Ovary (tissue), 7 donors: ENCODE measurements at regions not wholly inside any gene's neighbourhood (a gene's known extent, or its start where the extent isn't known, plus 50 kb on each side); places are given as distances from the start of the nearest gene placed in this dataset.

Experiments
- DNase-seq, 5 donors: peaks; one replicate each; pipeline ENCODE4 v3.0.0-alpha.2; 2019 to 2020
- H3K27ac ChIP-seq, 2 donors: fragments of 200-600 bp; one replicate each; pipeline versions ENCODE4 v1.5.1 to v1.8.0; 2019 to 2022
- H3K27me3 ChIP-seq: fragments of 200-600 bp; one replicate; pipeline ENCODE4 v1.8.0; 2022
- H3K36me3 ChIP-seq: fragments of 200-600 bp; sonication (generic); one replicate; pipeline ENCODE4 v1.5.1; 2019
- H3K4me1 ChIP-seq: one replicate; pipeline ENCODE4 v1.8.1; 2013; ENCODE audit warnings: mild to moderate bottlenecking, moderate library complexity; ENCODE audit not compliant: insufficient read depth
- H3K4me3 ChIP-seq: fragments of 200-600 bp; sonication (generic); one replicate; pipeline ENCODE4 v1.5.1; 2017
- H3K9me3 ChIP-seq, 2 donors: fragments of 200-600 bp in 1 of 2; sonication (generic) in 1 of 2; one replicate each; pipeline versions ENCODE4 v1.5.1 to v1.8.1; 2013 to 2019; ENCODE audit warnings: mild to moderate bottlenecking in 1 of 2, moderate library complexity in 1 of 2
- EP300 ChIP-seq: sonication (generic); formaldehyde crosslinking; IDR thresholded peaks from one replicate; pipeline ENCODE4 v1.6.1; 2017; ENCODE audit warnings: antibody characterized with exemption
- POLR2A ChIP-seq: fragments of 450-650 bp; IDR thresholded peaks from one replicate; pipeline ENCODE4 v1.6.1; 2017; ENCODE audit warnings: antibody characterized with exemption, mild to moderate bottlenecking, moderate library complexity
- WGBS, 3 donors: extraction: QIAGEN DNeasy Blood & Tissue Kit in 1 of 3; methylation state at CpG; one replicate each; pipeline versions ENCODE4 v1.1.5 to v1.1.7; 2013 to 2017; 5-methylcytosine and 5-hydroxymethylcytosine counted together
- intact Hi-C, 4 donors: fragments of 100-400 bp; cut with DNase I; formaldehyde crosslinking; loops; one replicate each; pipeline versions ENCODE4 v1.11.0 to v1.15.1; 2022 to 2023
- TF ChIP-seq, protein P1 (sequence below), 3 donors: fragments of 450-650 bp in 2 of 3; fragments of 200-600 bp in 1 of 3; IDR thresholded peaks; one replicate each; pipeline versions ENCODE4 v1.5.1 to v1.8.0; 2016 to 2022; ENCODE audit warnings: antibody characterized with exemption in 3 of 3, mild to moderate bottlenecking in 1 of 3
- donor health status: DM: no; HTN: no; CAD: no; lungs with moderate emphysema.
- donor health status: DM: no; HTN: no; CAD: no.
- donor health status: Bipolar disorder and iron deficiency.
- donor health status: DM: no; HTN: no; CAD: no.
- donor health status: DM: yes; HTN: yes; CAD: no.

DNA sequence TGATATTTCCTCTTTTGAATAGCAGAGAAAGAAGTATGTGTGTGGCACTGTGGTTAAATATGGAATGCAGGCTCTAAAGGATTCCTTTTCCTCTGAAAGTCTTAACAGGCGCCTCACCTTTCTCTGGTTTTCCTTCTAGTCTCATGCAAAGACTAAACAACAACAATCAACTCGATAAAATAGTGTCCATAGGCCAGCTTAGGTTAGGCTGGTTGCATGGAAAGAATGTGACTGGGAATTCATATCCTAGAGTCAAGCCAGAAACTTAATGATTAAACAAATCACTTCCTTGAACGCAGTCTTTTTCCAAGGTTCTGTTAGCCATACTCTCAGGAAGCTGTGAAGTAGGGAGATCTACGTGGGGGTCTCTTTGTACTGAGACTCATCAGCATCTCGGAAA is 800.8 kb upstream of the ID2 start:
- intact Hi-C loops: no loop called here
- no peaks in the 10 kb centered on the region for H3K36me3 ChIP-seq
- no peak overlapping the region for H3K27ac ChIP-seq
- no peaks in the 10 kb centered on the region for H3K27me3 ChIP-seq
- WGBS, 3 donors: 10 to 20% (median 14%) methylated on average over 5 of the region's 5 CpGs
- no peaks in the 10 kb centered on the region for H3K4me1 ChIP-seq
- DNase-seq: no peak
- TF ChIP-seq, protein P1, sequence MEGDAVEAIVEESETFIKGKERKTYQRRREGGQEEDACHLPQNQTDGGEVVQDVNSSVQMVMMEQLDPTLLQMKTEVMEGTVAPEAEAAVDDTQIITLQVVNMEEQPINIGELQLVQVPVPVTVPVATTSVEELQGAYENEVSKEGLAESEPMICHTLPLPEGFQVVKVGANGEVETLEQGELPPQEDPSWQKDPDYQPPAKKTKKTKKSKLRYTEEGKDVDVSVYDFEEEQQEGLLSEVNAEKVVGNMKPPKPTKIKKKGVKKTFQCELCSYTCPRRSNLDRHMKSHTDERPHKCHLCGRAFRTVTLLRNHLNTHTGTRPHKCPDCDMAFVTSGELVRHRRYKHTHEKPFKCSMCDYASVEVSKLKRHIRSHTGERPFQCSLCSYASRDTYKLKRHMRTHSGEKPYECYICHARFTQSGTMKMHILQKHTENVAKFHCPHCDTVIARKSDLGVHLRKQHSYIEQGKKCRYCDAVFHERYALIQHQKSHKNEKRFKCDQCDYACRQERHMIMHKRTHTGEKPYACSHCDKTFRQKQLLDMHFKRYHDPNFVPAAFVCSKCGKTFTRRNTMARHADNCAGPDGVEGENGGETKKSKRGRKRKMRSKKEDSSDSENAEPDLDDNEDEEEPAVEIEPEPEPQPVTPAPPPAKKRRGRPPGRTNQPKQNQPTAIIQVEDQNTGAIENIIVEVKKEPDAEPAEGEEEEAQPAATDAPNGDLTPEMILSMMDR (IDR thresholded peaks at IDR 0.05): no peak
- TF ChIP-seq POLR2A (no peak), EP300 (no peak)
- no peaks in the 10 kb centered on the region for H3K9me3 ChIP-seq
- H3K4me3 ChIP-seq: no peak overlapping the region

DNA sequence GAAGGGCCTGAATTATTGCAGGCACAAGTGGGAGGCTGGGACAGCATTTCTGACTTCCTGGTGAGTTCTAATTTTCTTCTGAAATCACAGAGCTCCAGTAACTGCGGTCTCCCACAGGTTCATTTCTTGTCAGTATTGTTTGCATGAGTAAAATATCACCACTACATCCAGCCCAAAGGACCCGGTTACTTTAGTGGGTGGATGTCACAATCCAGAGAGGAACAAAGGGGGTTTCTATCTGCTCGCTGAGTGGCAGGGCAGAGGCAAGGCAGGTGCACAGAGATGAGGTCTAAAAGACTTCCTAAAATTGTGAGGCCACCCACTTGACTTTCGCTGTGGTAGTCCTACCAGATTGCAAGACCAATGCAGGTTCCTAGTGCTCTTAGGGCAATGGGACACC is 800.4 kb upstream of the ID2 start:
- no peaks in the 10 kb centered on the region for H3K4me1 ChIP-seq
- TF ChIP-seq POLR2A (no peak), EP300 (no peak)
- TF ChIP-seq, protein P1 (IDR thresholded peaks at IDR 0.05): no peak
- WGBS, 3 donors: 66 to 69% (median 69%) methylated on average over 4 of the region's 4 CpGs
- no peak overlapping the region for H3K27ac ChIP-seq
- no peaks in the 10 kb centered on the region for H3K9me3 ChIP-seq
- no peaks in the 10 kb centered on the region for H3K36me3 ChIP-seq
- no peaks in the 10 kb centered on the region for H3K27me3 ChIP-seq
- H3K4me3 ChIP-seq: no peak overlapping the region
- no peak for DNase-seq
- intact Hi-C loops: no loop called here

DNA sequence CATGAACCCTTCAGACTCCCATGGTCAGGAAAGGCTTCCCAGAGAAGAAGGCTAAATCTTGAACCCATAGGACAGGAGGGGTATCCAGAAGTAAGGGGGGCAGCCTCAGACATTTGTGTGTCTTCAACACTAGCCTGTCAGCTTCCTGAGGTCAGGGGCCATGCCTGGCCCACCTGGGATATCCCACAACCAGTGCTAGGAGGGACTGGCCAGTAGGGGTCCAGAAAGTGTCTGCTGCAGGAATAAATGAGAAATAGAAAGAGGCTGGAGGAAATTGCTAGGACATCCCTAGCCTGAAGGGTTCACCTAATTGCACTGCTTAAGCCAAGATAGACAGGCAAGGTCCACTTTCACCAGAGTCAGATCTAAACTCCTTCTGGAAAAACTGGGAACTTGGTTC is 799.6 kb upstream of the ID2 start:
- no peaks in the 10 kb centered on the region for H3K27me3 ChIP-seq
- no peaks in the 10 kb centered on the region for H3K9me3 ChIP-seq
- H3K4me1 ChIP-seq: no peaks in the 10 kb centered on the region
- TF ChIP-seq, protein P1 (IDR thresholded peaks at IDR 0.05): no peak
- TF ChIP-seq POLR2A (no peak), EP300 (no peak)
- intact Hi-C loops: no loop called here
- H3K36me3 ChIP-seq: no peaks in the 10 kb centered on the region
- no peak for DNase-seq
- H3K4me3 ChIP-seq: no peak overlapping the region
- H3K27ac ChIP-seq: no peak overlapping the region

DNA sequence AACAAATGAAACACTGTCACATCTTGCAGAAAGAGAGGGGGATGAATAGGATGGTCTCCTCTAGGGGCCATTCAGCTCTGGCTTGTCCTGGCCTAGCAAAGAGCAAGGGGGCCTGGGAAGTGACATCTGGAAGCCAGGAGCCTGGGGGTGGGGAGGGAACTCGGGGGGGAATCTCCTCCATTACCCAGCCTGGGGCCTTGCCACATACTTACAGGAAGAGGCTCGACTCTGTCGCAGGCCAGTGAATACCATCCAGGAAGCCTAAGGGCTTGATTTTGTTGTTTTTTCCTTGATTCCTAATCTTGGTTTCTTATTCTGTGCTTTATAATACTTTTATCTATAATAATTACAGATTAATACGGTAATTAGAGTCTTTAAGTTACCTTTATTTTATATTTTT is 797.5 kb upstream of the ID2 start:
- Histone ChIP-seq H3K36me3 (no peaks in the 10 kb centered on the region), H3K4me1 (no peaks in the 10 kb centered on the region), H3K27ac (no peak overlapping the region), H3K4me3 (no peak overlapping the region), H3K27me3 (no peaks in the 10 kb centered on the region), H3K9me3 (no peaks in the 10 kb centered on the region)
- no peak for TF ChIP-seq EP300
- TF ChIP-seq, protein P1 (IDR thresholded peaks at IDR 0.05): no peak
- no peak for TF ChIP-seq POLR2A
- intact Hi-C loops: no loop called here
- no peak for DNase-seq
- WGBS, 3 donors: 82 to 88% (median 83%) methylated on average over 4 of the region's 4 CpGs

DNA sequence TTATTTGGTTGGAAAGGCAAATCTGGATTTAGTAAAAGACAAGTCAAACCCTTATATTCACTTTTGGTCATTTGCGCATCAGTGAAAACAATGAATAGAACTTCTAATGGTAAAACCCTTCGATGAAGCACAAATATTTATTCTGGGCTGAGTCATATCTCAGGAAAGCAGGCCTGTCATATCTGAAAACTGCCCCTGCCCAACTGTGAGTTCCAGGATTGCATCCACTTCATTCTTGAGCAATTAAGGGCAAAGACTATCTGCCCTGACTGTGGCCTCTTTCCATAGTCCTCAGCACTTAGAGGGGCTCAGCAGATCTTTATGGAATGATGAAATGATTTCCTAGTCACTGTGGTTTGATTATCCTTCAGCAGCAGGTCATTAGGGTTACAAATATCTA is 795.2 kb upstream of the ID2 start:
- intact Hi-C loops: no loop called here
- Histone ChIP-seq H3K27me3 (no peaks in the 10 kb centered on the region), H3K27ac (no peak overlapping the region), H3K9me3 (no peaks in the 10 kb centered on the region), H3K4me1 (no peaks in the 10 kb centered on the region), H3K4me3 (no peak overlapping the region), H3K36me3 (no peaks in the 10 kb centered on the region)
- WGBS, 3 donors: 94 to 99% (median 94%) methylated on average over 2 of the region's 2 CpGs
- no peak for DNase-seq
- TF ChIP-seq POLR2A (no peak), EP300 (no peak)
- TF ChIP-seq, protein P1 (IDR thresholded peaks at IDR 0.05): no peak
